ENCODE measurements at regions not wholly inside any gene's neighbourhood (a gene's known extent, or its start where the extent isn't known, plus 50 kb on each side); places are given as distances from the start of the nearest gene placed in this dataset.
"Not testable (repeated sequence)": the region's sequence is repeated elsewhere in the genome, so short reads cannot be mapped to it uniquely, and the experiment has no call there.

DNA sequence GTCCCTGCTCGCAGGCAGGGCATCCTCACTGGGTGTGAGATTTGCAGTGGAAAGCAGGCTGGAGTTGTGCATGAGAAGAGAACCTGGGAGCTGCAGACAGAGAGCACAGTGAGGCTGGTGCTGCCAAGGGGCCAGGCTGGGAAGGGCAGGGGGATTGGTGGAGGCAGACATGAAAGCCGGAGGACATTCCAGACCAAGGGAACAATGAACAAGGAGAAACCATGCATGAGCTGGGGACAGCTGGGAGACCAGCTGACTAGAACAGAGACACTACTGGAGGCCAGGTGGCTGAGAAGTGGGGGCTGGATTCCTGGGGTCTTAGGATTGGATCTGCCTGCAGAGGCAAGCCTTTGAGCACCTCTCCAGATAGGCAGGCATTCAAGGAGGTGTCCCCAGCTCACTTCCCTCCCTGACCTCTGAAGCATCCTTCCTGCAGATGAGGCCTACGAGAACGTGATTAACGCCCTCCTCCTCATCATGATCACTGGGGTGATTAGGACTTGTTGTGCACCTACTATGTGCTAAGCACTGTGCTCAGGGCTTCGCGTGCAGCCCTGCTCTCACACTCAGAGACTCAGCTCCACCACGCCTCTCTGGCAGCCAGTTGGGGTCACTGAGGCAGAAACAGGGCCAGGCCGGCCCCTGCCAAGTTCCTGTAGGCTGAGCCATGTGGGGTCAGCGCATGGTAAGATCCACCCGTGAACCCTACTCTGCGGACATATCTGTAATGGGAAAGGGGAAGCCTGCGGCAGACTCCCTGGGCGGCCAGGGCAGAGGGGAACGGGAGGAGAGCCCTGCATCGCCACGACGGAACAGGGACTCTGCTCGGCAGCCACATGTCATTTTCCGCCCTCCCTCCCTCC is 74.8 kb upstream of the SLC66A3 start:
- Histone ChIP-seq H3K27ac (no peak overlapping the region), H3K9me3 (no peaks in the 10 kb centered on the region), H3K27me3 (ENCODE audit: insufficient read depth in 3 of 3, low read length in 2 of 3) (no peaks in the 10 kb centered on the region), H3K36me3 (ENCODE audit: insufficient read depth in 1 of 2, low read depth in 1 of 2) (no peaks in the 10 kb centered on the region), H3K4me3 (no peak overlapping the region), H3K4me1 (no peaks in the 10 kb centered on the region)
- DNase-seq (no peak), ATAC-seq (no peak)
- WGBS, 3 donors: 84 to 92% (median 85%) methylated on average over 19 to 20 of the region's 20 CpGs
- intact Hi-C loops (cut with DNase I): no loop called here
- TF ChIP-seq, protein P1, sequence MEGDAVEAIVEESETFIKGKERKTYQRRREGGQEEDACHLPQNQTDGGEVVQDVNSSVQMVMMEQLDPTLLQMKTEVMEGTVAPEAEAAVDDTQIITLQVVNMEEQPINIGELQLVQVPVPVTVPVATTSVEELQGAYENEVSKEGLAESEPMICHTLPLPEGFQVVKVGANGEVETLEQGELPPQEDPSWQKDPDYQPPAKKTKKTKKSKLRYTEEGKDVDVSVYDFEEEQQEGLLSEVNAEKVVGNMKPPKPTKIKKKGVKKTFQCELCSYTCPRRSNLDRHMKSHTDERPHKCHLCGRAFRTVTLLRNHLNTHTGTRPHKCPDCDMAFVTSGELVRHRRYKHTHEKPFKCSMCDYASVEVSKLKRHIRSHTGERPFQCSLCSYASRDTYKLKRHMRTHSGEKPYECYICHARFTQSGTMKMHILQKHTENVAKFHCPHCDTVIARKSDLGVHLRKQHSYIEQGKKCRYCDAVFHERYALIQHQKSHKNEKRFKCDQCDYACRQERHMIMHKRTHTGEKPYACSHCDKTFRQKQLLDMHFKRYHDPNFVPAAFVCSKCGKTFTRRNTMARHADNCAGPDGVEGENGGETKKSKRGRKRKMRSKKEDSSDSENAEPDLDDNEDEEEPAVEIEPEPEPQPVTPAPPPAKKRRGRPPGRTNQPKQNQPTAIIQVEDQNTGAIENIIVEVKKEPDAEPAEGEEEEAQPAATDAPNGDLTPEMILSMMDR (IDR thresholded peaks at IDR 0.05): no peak

DNA sequence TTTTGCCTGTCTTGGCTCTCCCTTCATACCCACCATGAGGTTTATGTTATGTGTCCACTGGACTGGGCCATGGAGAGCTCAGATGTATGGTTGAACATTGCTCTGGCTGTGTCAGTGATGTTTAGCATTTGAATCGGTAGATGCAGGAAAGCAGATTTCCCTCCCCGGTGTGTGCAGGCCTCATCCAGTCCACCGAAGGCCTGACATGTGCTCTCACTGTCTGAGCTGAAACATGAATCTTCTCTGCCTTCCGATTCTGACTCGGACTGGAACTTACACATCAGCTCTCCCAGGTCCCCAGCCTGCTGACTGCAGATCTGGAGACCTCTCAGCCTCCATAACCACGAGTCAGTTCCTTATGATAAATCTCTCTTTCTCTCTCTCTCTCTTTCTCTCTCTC is 72.4 kb upstream of the SLC66A3 start:
- DNase-seq (no peak), ATAC-seq (no peak)
- no peaks in the 10 kb centered on the region for H3K36me3 ChIP-seq (ENCODE audit: insufficient read depth in 1 of 2, low read depth in 1 of 2)
- no peak overlapping the region for H3K4me3 ChIP-seq
- no peaks in the 10 kb centered on the region for H3K9me3 ChIP-seq
- no peak overlapping the region for H3K27ac ChIP-seq
- H3K27me3 ChIP-seq (ENCODE audit: insufficient read depth in 3 of 3, low read length in 2 of 3): no peaks in the 10 kb centered on the region
- TF ChIP-seq, protein P1 (IDR thresholded peaks at IDR 0.05): no peak
- intact Hi-C loops (cut with DNase I): no loop called here
- no peaks in the 10 kb centered on the region for H3K4me1 ChIP-seq
- WGBS, 3 donors: 77 to 82% (median 81%) methylated on average over 6 of the region's 6 CpGs

DNA sequence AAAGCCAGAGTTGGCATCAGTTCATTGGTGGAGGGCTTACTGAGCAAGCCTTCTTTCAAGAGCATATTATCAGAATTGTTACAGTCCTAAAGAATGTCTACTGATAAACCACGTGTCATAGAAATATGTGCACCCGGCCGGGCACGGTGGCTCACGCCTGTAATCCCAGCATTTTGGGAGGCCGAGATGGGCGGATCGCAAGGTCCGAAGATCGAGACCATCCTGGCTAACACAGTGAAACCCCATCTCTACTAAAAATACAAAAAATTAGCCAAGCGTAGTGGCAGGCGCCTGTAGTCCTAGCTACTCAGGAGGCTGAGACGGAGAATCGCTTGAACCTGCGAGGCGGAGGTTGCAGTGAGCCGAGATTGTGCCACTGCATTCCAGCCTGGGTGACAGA is 66.4 kb upstream of the SLC66A3 start:
- H3K9me3 ChIP-seq; H3K27me3 ChIP-seq (ENCODE audit: insufficient read depth in 3 of 3, low read length in 2 of 3); intact Hi-C loops (cut with DNase I); H3K4me3 ChIP-seq; H3K4me1 ChIP-seq; H3K36me3 ChIP-seq (ENCODE audit: insufficient read depth in 1 of 2, low read depth in 1 of 2); ATAC-seq; H3K27ac ChIP-seq; DNase-seq: not testable (repeated sequence)
- 81 to 83% (median 82%) methylated on average over 17 of the region's 17 CpGs for WGBS, 3 donors

DNA sequence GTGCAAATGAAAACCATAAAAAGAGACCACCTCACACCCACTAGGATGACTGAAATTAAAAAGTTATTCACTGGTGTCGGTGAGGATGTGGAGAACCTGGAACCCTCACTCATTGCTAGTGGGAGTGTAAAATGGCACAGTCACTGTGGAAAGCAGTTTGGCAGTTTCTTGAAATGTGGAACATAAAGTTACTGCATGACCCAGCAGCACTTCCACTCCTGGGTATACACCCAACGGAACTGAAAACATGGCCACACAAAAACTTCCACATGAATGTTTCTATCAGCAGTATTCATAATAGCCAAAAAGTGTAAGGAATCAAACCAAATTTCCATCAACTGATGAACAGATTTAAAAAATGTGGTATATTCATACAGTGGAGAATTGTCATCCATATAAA is 65.1 kb upstream of the SLC66A3 start:
- ATAC-seq (no peak), DNase-seq (no peak)
- 84 to 88% (median 88%) methylated on average over 2 of the region's 2 CpGs for WGBS, 3 donors
- H3K27me3 ChIP-seq (ENCODE audit: insufficient read depth in 3 of 3, low read length in 2 of 3): no peaks in the 10 kb centered on the region
- no peak overlapping the region for H3K4me3 ChIP-seq
- H3K9me3 ChIP-seq: no peaks in the 10 kb centered on the region
- H3K27ac ChIP-seq: no peak overlapping the region
- H3K36me3 ChIP-seq (ENCODE audit: insufficient read depth in 1 of 2, low read depth in 1 of 2): no peaks in the 10 kb centered on the region
- intact Hi-C loops (cut with DNase I): no loop called here
- no peaks in the 10 kb centered on the region for H3K4me1 ChIP-seq
- TF ChIP-seq, protein P1 (IDR thresholded peaks at IDR 0.05): no peak

DNA sequence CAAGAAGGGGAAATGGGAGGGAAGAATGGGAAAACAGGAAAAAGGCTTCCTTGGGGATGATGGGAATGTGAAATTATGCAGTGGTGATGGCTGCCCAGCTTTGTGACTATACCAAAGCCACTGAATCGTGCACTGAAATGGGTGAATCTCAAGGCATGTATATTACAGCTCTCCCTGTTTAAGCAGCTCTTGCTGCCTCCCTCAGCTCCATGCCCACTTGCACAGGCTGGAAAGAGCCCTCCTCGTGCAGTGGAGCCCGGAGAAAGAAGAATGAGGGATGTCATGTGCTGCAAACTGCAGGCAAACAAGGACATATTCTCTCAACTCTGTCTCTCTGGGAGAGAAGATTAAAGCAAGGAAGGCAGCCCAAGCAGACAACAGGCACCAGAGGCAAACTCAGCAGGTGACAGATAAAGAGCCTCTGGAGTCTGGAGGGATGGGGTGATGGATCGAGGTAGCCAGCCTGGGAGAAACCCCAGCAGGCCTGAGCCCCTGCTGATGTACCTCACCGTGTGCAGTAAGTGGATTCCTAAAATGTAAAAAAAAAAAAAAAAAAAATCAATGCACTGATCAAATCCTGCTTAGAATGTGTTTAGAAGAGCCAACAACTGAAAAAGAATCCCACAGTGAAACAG is 62.4 kb upstream of the SLC66A3 start:
- 62 to 70% (median 69%) methylated on average over 5 of the region's 5 CpGs for WGBS, 3 donors

More for the DNA sequence above, 62.4 kb upstream of the SLC66A3 start:
- ATAC-seq (no peak), DNase-seq (no peak)
- Histone ChIP-seq H3K4me3 (no peak overlapping the region), H3K27me3 (ENCODE audit: insufficient read depth in 3 of 3, low read length in 2 of 3) (no peaks in the 10 kb centered on the region), H3K9me3 (no peaks in the 10 kb centered on the region), H3K36me3 (ENCODE audit: insufficient read depth in 1 of 2, low read depth in 1 of 2) (no peaks in the 10 kb centered on the region), H3K27ac (no peak overlapping the region), H3K4me1 (peaks cover 11% of the 10 kb centered on the region)
- intact Hi-C loops (cut with DNase I): no loop called here
- TF ChIP-seq, protein P1 (IDR thresholded peaks at IDR 0.05): no peak

All from psoas muscle (tissue), 7 donors.